Heart right ventricle (tissue), 16 donors: ENCODE measurements at regions not wholly inside any gene's neighbourhood (a gene's known extent, or its start where the extent isn't known, plus 50 kb on each side); places are given as distances from the start of the nearest gene placed in this dataset.

Experiments
- ATAC-seq, 8 donors: fragments of 200-7000 bp; cut with Tn5 transposase; one replicate each; pipeline ENCODE4 v1.9.1; 2020; ENCODE audit warnings: mild to moderate bottlenecking in 8 of 8, moderate library complexity in 8 of 8, moderate number of reproducible peaks in 1 of 8
- DNase-seq, 2 donors: peaks; one replicate each; pipeline ENCODE4 v3.0.0-alpha.2; 2020
- H3K27ac ChIP-seq, 10 donors: fragments of 200-600 bp; sonication (generic) in 2 of 10; one replicate each; pipeline versions ENCODE4 v1.5.0 to v1.8.0; 2020 to 2022; ENCODE audit warnings: mild to moderate bottlenecking in 3 of 10
- H3K27me3 ChIP-seq, 7 donors: fragments of 200-600 bp; one replicate each; pipeline ENCODE4 v1.8.0; 2021 to 2022; ENCODE audit warnings: mild to moderate bottlenecking in 2 of 7
- H3K36me3 ChIP-seq, 9 donors: fragments of 200-600 bp; sonication (generic) in 1 of 9; one replicate each; pipeline versions ENCODE4 v1.5.0 to v1.8.0; 2020 to 2022; ENCODE audit warnings: mild to moderate bottlenecking in 2 of 9
- H3K4me1 ChIP-seq, 9 donors: fragments of 200-600 bp; sonication (generic) in 1 of 9; one replicate each; pipeline versions ENCODE4 v1.5.0 to v1.8.0; 2020 to 2022; ENCODE audit warnings: mild to moderate bottlenecking in 4 of 9
- H3K4me3 ChIP-seq, 10 donors: fragments of 200-600 bp; sonication (generic) in 2 of 10; one replicate each; pipeline versions ENCODE4 v1.5.0 to v1.8.0; 2020 to 2022; ENCODE audit warnings: mild to moderate bottlenecking in 7 of 10, moderate library complexity in 2 of 10
- H3K9me3 ChIP-seq, 11 donors: fragments of 200-600 bp in 10 of 11; sonication (generic) in 2 of 11; one replicate each; pipeline versions ENCODE4 v1.5.0 to v1.8.0; 2013 to 2022; ENCODE audit warnings: mild to moderate bottlenecking in 2 of 11, control low read depth in 1 of 11, moderate library complexity in 1 of 11
- CTCF ChIP-seq, 9 donors: fragments of 200-600 bp; sonication (generic) in 2 of 9; IDR thresholded peaks; one replicate each; pipeline versions ENCODE4 v1.5.0 to v1.8.0; 2021 to 2022; ENCODE audit warnings: antibody characterized with exemption in 9 of 9, mild to moderate bottlenecking in 5 of 9, moderate library complexity in 1 of 9
- WGBS, 2 donors: extraction: QIAGEN DNeasy Blood & Tissue Kit; methylation state at CpG; one replicate each; pipeline ENCODE4 v1.1.7; 2013; ENCODE audit warnings: inconsistent platforms in 1 of 2; 5-methylcytosine and 5-hydroxymethylcytosine counted together
- intact Hi-C, 10 donors: fragments of 100-400 bp; cut with DNase I; formaldehyde crosslinking; loops; one replicate each; pipeline versions ENCODE4 v1.11.1 to v1.14.2; 2022
- donor health status: Arrhythmogenic right ventricular cardiomyopathy.
- donor health status: ischemic (EF 13 %, LVEDD 7.1; RV severe dilation, severe dysfunction).
- donor health status: healthy with polysubstance abuse.
- donor health status: DM: no; HTN: yes; CAD: no.
- donor health status: DM: no; HTN: no; CAD: no.
- donor health status: ischemic (EF 25% LVEDD 6.9; RV normal size, moderate dysfunction).
- donor health status: ischemic (EF 25% LVEDD 5.7; RV mildly dilated, moderate dysfunction).
- donor health status: healthy.
- donor health status: DM: yes; HTN: yes; CAD: no.
- donor health status: Ischemic cardiomyopathy.
- donor health status: ischemic (EF 35%, LVEDD 5.7; RV mildly dilated, moderate dysfunction).
- donor health status: nonischemic (EF 11% LVEDD 7.7; RV severe dilation, severe dysfunction).
- donor health status: DM: yes; HTN: yes; CAD: no.
- donor health status: PGD.
- donor health status: ischemic (EF 29% LVEDD 5.4; RV normal size, mild dysfunction).
- donor health status: nonischemic (EF 23%, LVEDD 6.1; RV moderate dilation, normal function).

GRCh38 chr18:22847867-22848451 is 85.2 kb upstream of the RBBP8 start:
- H3K36me3 ChIP-seq = no peaks in the 10 kb centered on the region
- 1 to 43% methylated on average over 1 of the region's 1 CpG for WGBS, 2 donors
- H3K9me3 ChIP-seq = no peaks in the 10 kb centered on the region
- no peak for DNase-seq
- no peaks in the 10 kb centered on the region for H3K27me3 ChIP-seq
- TF ChIP-seq CTCF (IDR thresholded peaks at IDR 0.05) = no peak
- intact Hi-C loops = no loop called here
- H3K4me3 ChIP-seq = no peak overlapping the region
- H3K4me1 ChIP-seq = no peaks in the 10 kb centered on the region
- ATAC-seq = no peak
- H3K27ac ChIP-seq = no peak overlapping the region

DNA sequence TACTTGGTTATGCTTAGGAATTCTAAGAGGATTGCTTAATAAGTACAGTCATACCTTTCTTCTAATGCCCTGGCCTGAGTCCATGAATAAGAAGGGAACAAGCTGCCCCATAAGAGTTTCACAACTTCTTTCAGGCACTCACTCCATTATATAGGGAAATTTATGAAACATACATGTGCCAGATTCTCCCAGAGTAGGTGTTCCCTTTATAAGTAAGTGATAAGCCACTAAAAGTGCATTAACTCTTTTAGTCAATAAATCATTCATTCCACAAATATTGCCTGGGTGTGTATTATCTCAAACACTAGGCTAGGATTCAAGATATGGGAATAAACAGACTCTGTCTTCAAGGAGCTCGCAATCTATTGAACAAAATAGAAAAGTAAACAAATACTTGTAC is 84.5 kb upstream of the RBBP8 start:
- H3K27me3 ChIP-seq = peaks cover 0 to under 1% (median 0%) of the 10 kb centered on the region in 7 donors
- H3K4me3 ChIP-seq = no peak overlapping the region
- no peaks in the 10 kb centered on the region for H3K36me3 ChIP-seq
- 95 to 96% methylated on average over 1 of the region's 1 CpG for WGBS, 2 donors
- intact Hi-C loops = no loop called here
- H3K27ac ChIP-seq = no peak overlapping the region
- TF ChIP-seq CTCF (IDR thresholded peaks at IDR 0.05) = no peak
- DNase-seq (no peak), ATAC-seq (no peak)
- no peaks in the 10 kb centered on the region for H3K9me3 ChIP-seq
- no peaks in the 10 kb centered on the region for H3K4me1 ChIP-seq

DNA sequence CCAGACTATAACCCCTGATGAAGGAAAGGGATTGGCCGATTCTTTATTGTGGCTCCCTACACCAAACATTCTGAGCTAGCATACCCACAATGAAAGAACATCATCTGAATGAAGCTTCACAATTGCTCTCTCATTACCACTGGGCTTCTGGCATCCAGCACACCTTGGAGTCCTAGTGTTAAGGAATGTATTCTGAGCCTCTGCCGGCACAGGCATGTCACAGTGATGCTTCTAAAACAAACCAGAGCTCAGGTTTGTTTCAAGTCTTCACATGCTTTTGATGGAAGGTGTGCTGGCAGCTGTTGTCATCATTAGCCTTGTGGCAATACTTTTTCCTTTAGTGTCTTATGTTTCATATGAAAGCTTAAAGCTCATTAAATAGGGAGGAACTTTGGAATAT is 76.3 kb upstream of the RBBP8 start:
- no peak for TF ChIP-seq CTCF (IDR thresholded peaks at IDR 0.05)
- Histone ChIP-seq H3K4me1 (no peaks in the 10 kb centered on the region), H3K36me3 (no peaks in the 10 kb centered on the region), H3K27ac (no peak overlapping the region), H3K27me3 (peaks cover 0 to 39% (median 10%) of the 10 kb centered on the region in 7 donors), H3K4me3 (no peak overlapping the region), H3K9me3 (no peaks in the 10 kb centered on the region)
- ATAC-seq = no peak
- intact Hi-C loops = loop anchor here in 1 of 10 donors (1.0 to 5.0 kb wide), 2 partner anchors 11 to 345 kb away; no protein-coding TSS in a partner anchor
- 60 to 68% methylated on average over 2 of the region's 2 CpGs for WGBS, 2 donors
- DNase-seq = no peak

- peaks cover 0 to 39% (median 10%) of the 10 kb centered on the region in 7 donors for H3K27me3 ChIP-seq
These were observed 75.0 kb upstream of the RBBP8 start for GRCh38 chr18:22858121-22858520.

More at GRCh38 chr18:22858121-22858520, 75.0 kb upstream of the RBBP8 start:
- no peaks in the 10 kb centered on the region for H3K36me3 ChIP-seq
- H3K4me3 ChIP-seq = no peak overlapping the region
- intact Hi-C loops = loop anchor here in 1 of 10 donors (5.0 kb wide), 1 partner anchor 344 kb away; no protein-coding TSS in a partner anchor
- H3K27ac ChIP-seq = no peak overlapping the region
- H3K9me3 ChIP-seq = no peaks in the 10 kb centered on the region
- ATAC-seq = no peak
- 36 to 47% methylated on average over 1 of the region's 1 CpG for WGBS, 2 donors
- H3K4me1 ChIP-seq = no peaks in the 10 kb centered on the region
- no peak for DNase-seq
- no peak for TF ChIP-seq CTCF (IDR thresholded peaks at IDR 0.05)
